ENCODE measurements at regions not wholly inside any gene's neighbourhood (a gene's known extent, or its start where the extent isn't known, plus 50 kb on each side); places are given as distances from the start of the nearest gene placed in this dataset.

- no peak for TF ChIP-seq CTCF (IDR thresholded peaks at IDR 0.05; ENCODE audit: insufficient read depth, low read depth, low read length)
- no peak for TF ChIP-seq EZH2 (IDR thresholded peaks at IDR 0.05; ENCODE audit: insufficient read depth, low read length)
These were observed 87.9 kb upstream of the RBM24 start for GRCh38 chr6:17193106-17193775.
